OCI-LY1 (cell line): ENCODE measurements at regions not wholly inside any gene's neighbourhood (a gene's known extent, or its start where the extent isn't known, plus 50 kb on each side); places are given as distances from the start of the nearest gene placed in this dataset.

Experiments used
- CTCF ChIP-seq: fragments of 200-600 bp; sonication (generic), shearing (Covaris generic); IDR thresholded peaks from 2 replicates; pipeline ENCODE4 v1.5.1; 2017; ENCODE audit warnings: mild to moderate bottlenecking, antibody characterized with exemption, low read length, moderate library complexity, mixed read lengths
- EZH2 ChIP-seq: fragments of 200-600 bp; sonication (generic), shearing (Covaris generic); IDR thresholded peaks from 2 replicates; pipeline ENCODE4 v1.8.0; 2017; ENCODE audit warnings: borderline replicate concordance, mixed run types, mild to moderate bottlenecking, antibody characterized with exemption, low read length, moderate library complexity, mixed read lengths

GRCh38 chr7:156566812-156567549, 73.6 kb upstream of the RNF32 start:
- TF ChIP-seq CTCF (no peak), EZH2 (no peak)
